ENCODE measurements at regions not wholly inside any gene's neighbourhood (a gene's known extent, or its start where the extent isn't known, plus 50 kb on each side); places are given as distances from the start of the nearest gene placed in this dataset.

DNA sequence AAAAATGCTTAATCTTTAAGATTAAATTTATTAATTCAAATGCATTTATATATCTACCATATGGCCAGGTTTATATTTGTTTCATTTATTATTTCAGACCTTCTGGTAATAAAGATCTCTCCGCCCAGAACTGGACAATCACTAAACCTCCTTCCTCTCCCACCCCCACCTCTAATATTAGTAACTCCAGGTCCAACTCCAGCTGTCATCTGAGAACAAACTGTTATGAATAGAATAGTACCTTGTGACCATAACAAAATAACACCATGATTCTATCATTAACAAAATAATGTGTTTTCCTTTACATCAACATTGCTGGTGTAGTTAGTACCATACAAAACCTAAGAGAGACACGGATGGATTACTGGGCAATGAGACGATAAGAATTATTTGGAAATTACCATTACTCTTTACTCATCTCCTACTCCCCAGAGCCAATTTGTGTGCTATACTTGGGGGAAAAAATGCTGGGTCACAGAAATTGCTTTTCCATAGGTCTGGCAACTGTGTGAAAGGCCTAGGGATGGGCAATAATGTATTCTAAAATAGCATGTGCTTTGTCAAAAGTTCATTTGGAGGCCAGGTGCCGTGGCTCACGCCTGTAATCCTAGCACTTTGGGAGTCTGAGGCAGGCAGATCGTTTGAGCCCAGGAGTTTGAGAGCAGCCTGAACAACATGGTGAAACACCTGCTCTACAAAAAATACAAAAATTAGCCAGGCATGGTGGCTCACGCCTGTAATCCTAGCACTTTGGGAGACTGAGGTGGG is 186.1 kb downstream of the ENC1 start:
- H3K27ac ChIP-seq: no peak overlapping the region
- H3K9me3 ChIP-seq (ENCODE audit: low read depth): no peaks in the 10 kb centered on the region
- H3K36me3 ChIP-seq: no peaks in the 10 kb centered on the region
- H3K4me1 ChIP-seq (ENCODE audit: low read depth): no peaks in the 10 kb centered on the region
- no peak for DNase-seq (ENCODE audit: low read depth in 1 of 2, low spot score in 1 of 2)
- no peak overlapping the region for H3K4me3 ChIP-seq
- no peaks in the 10 kb centered on the region for H3K27me3 ChIP-seq
- TF ChIP-seq, protein P1, sequence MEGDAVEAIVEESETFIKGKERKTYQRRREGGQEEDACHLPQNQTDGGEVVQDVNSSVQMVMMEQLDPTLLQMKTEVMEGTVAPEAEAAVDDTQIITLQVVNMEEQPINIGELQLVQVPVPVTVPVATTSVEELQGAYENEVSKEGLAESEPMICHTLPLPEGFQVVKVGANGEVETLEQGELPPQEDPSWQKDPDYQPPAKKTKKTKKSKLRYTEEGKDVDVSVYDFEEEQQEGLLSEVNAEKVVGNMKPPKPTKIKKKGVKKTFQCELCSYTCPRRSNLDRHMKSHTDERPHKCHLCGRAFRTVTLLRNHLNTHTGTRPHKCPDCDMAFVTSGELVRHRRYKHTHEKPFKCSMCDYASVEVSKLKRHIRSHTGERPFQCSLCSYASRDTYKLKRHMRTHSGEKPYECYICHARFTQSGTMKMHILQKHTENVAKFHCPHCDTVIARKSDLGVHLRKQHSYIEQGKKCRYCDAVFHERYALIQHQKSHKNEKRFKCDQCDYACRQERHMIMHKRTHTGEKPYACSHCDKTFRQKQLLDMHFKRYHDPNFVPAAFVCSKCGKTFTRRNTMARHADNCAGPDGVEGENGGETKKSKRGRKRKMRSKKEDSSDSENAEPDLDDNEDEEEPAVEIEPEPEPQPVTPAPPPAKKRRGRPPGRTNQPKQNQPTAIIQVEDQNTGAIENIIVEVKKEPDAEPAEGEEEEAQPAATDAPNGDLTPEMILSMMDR (IDR thresholded peaks at IDR 0.05; ENCODE audit: low read depth, low read length): no peak

DNA sequence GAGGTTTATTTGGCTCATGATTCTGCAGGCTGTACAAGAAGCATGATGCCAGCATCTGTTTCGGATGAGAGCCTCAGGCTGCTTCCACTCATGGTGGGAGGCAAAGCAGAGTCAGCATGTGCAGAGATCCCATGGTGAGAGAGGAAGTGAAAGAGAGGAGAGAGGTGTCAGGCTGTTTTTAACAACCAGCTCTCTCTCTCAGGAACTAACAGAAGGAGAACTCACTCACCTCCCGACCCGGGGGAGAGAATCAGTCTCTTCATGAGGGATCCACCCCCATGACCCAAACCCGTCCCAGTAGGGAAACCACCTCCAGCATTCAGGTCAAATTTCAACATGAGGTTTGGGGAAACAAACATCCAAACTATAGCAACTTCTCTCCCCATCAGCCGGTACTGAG is 187.7 kb downstream of the ENC1 start:
- Histone ChIP-seq H3K36me3 (no peaks in the 10 kb centered on the region), H3K9me3 (ENCODE audit: low read depth) (no peaks in the 10 kb centered on the region), H3K4me3 (no peak overlapping the region), H3K27me3 (no peaks in the 10 kb centered on the region), H3K4me1 (ENCODE audit: low read depth) (no peaks in the 10 kb centered on the region), H3K27ac (no peak overlapping the region)
- TF ChIP-seq, protein P1 (IDR thresholded peaks at IDR 0.05; ENCODE audit: low read depth, low read length): no peak
- DNase-seq (ENCODE audit: low read depth in 1 of 2, low spot score in 1 of 2): no peak

- TF ChIP-seq, protein P1 (IDR thresholded peaks at IDR 0.05; ENCODE audit: low read depth, low read length): no peak
- Histone ChIP-seq H3K4me1 (ENCODE audit: low read depth) (no peaks in the 10 kb centered on the region), H3K27me3 (no peaks in the 10 kb centered on the region), H3K27ac (no peak overlapping the region), H3K4me3 (no peak overlapping the region), H3K36me3 (no peaks in the 10 kb centered on the region), H3K9me3 (ENCODE audit: low read depth) (no peaks in the 10 kb centered on the region)
- no peak for DNase-seq (ENCODE audit: low read depth in 1 of 2, low spot score in 1 of 2)
These were observed 190.4 kb downstream of the ENC1 start for GRCh38 chr5:74450095-74450494.

- H3K4me1 ChIP-seq (ENCODE audit: low read depth): no peaks in the 10 kb centered on the region
- peak in 1 of 2 donors; percentile 88 for DNase-seq (ENCODE audit: low read depth in 1 of 2, low spot score in 1 of 2)
- TF ChIP-seq, protein P1 (IDR thresholded peaks at IDR 0.05; ENCODE audit: low read depth, low read length): no peak
- no peaks in the 10 kb centered on the region for H3K9me3 ChIP-seq (ENCODE audit: low read depth)
- H3K36me3 ChIP-seq: no peaks in the 10 kb centered on the region
- no peak overlapping the region for H3K4me3 ChIP-seq
- H3K27ac ChIP-seq: no peak overlapping the region
- no peaks in the 10 kb centered on the region for H3K27me3 ChIP-seq
These were observed 193.7 kb downstream of the ENC1 start for GRCh38 chr5:74446725-74447241.

DNA sequence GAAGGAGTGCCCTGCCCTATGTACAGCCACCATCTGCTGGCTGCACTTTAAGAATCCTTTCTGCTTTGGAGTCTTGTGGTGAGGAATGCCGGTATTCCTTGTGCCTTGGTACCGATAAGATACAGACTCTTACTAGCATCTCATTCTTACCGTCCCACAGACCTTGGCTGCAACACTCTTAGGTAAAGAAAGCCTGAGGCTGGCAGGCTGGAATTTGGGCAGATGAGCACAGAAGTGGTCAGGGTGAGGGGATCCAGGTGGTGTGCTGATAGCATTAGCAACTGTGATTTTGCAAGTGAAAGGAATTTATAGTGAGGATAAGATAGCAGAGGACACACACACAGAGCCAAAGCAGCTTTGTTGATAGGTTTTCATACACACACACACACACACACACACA is 198.1 kb downstream of the ENC1 start:
- DNase-seq (ENCODE audit: low read depth in 1 of 2, low spot score in 1 of 2): peak in 1 of 2 donors; percentile 56
- Histone ChIP-seq H3K36me3 (no peaks in the 10 kb centered on the region), H3K27ac (no peak overlapping the region), H3K4me1 (ENCODE audit: low read depth) (no peaks in the 10 kb centered on the region), H3K27me3 (no peaks in the 10 kb centered on the region), H3K9me3 (ENCODE audit: low read depth) (no peaks in the 10 kb centered on the region), H3K4me3 (no peak overlapping the region)
- TF ChIP-seq, protein P1 (IDR thresholded peaks at IDR 0.05; ENCODE audit: low read depth, low read length): no peak

All from cardiac muscle cell (in vitro differentiated cells and primary cell).